CD14-positive monocyte (primary cell): ENCODE measurements at regions not wholly inside any gene's neighbourhood (a gene's known extent, or its start where the extent isn't known, plus 50 kb on each side); places are given as distances from the start of the nearest gene placed in this dataset.

ENCODE experiments used
- DNase-seq, 3 donors: peaks; one replicate each; pipeline ENCODE4 v3.0.0-alpha.2; 2011 to 2022
- H2AFZ ChIP-seq: 2 replicates; pipeline ENCODE4 v1.6.0; 2012; ENCODE audit warnings: mild to moderate bottlenecking, low read depth, low read length, inconsistent platforms; ENCODE audit not compliant: insufficient read depth, poor library complexity, severe bottlenecking
- H3K27ac ChIP-seq, 2 donors: 1 replicate in 1 of 2; 2 replicates in 1 of 2; pipeline ENCODE4 v1.5.1; 2012 to 2013; ENCODE audit warnings: low read length in 2 of 2, control low read depth in 1 of 2, inconsistent platforms in 1 of 2, low read depth in 1 of 2, mild to moderate bottlenecking in 1 of 2
- H3K27me3 ChIP-seq, 2 donors: one replicate each; pipeline versions ENCODE4 v1.6.0 to v1.6.1; 2011 to 2013; ENCODE audit warnings: low read length in 2 of 2; ENCODE audit not compliant: control insufficient read depth in 2 of 2, insufficient read depth in 2 of 2
- H3K36me3 ChIP-seq, 2 donors: replicated peaks in 1 of 2; 1 replicate in 1 of 2; 2 replicates in 1 of 2; pipeline versions ENCODE4 v1.5.1 to v1.6.1; 2012 to 2013; ENCODE audit warnings: low read length in 2 of 2, control low read depth in 1 of 2, inconsistent platforms in 1 of 2, mild to moderate bottlenecking in 1 of 2; ENCODE audit not compliant: insufficient read depth in 2 of 2, control insufficient read depth in 1 of 2
- H3K4me1 ChIP-seq, 2 donors: 1 replicate in 1 of 2; 2 replicates in 1 of 2; pipeline versions ENCODE4 v1.5.1 to v1.6.1; 2012 to 2013; ENCODE audit warnings: low read length in 2 of 2, control low read depth in 1 of 2, inconsistent platforms in 1 of 2, mild to moderate bottlenecking in 1 of 2, moderate library complexity in 1 of 2; ENCODE audit not compliant: insufficient read depth in 2 of 2, control insufficient read depth in 1 of 2
- H3K4me2 ChIP-seq: replicated peaks from 2 replicates; pipeline ENCODE3; 2012; ENCODE audit warnings: low read length, moderate library complexity, mild to moderate bottlenecking; ENCODE audit not compliant: poor library complexity, severe bottlenecking; ENCODE audit errors: extremely low read depth
- H3K4me3 ChIP-seq, 3 experiments: fragments of 200-600 bp in 1 of 3; sonication (generic) in 1 of 3; replicated peaks in 1 of 3; 1 replicate in 2 of 3; 2 replicates in 1 of 3; pipeline ENCODE4 v1.5.1; 2011 to 2013; ENCODE audit warnings: low read length in 3 of 3, mild to moderate bottlenecking in 3 of 3, control low read depth in 2 of 3, low read depth in 2 of 3, inconsistent platforms in 1 of 3, moderate library complexity in 1 of 3
- H3K79me2 ChIP-seq: 2 replicates; pipeline ENCODE4 v1.6.0; 2012; ENCODE audit warnings: mild to moderate bottlenecking, control low read depth, inconsistent platforms, low read length, moderate library complexity; ENCODE audit not compliant: insufficient read depth
- H3K9ac ChIP-seq: 2 replicates; pipeline ENCODE4 v1.6.0; 2017; ENCODE audit warnings: low read length, mild to moderate bottlenecking; ENCODE audit not compliant: insufficient read depth, poor library complexity, severe bottlenecking
- H3K9me3 ChIP-seq, 2 donors: replicated peaks in 1 of 2; 1 replicate in 1 of 2; 2 replicates in 1 of 2; pipeline versions ENCODE4 v1.5.1 to v1.6.1; 2012 to 2013; ENCODE audit warnings: low read length in 2 of 2, control low read depth in 1 of 2; ENCODE audit not compliant: control insufficient read depth in 1 of 2, insufficient read depth in 1 of 2
- H4K20me1 ChIP-seq: 2 replicates; pipeline ENCODE4 v1.6.0; 2012; ENCODE audit warnings: mild to moderate bottlenecking, low read length, control low read depth, moderate library complexity; ENCODE audit not compliant: insufficient read depth
- H3K27ac Mint-ChIP-seq, 7 donors: one replicate each; pipeline ENCODE4 v1.8.0; 2020; ENCODE audit warnings: mild to moderate bottlenecking in 7 of 7, mixed read lengths in 7 of 7, moderate library complexity in 6 of 7, inconsistent platforms in 2 of 7
- H3K27me3 Mint-ChIP-seq, 3 donors: one replicate each; pipeline ENCODE4 v1.8.0; 2021 to 2022; ENCODE audit warnings: low read depth in 3 of 3, mild to moderate bottlenecking in 3 of 3, mixed read lengths in 3 of 3, moderate library complexity in 3 of 3, inconsistent platforms in 1 of 3
- H3K36me3 Mint-ChIP-seq, 2 donors: one replicate each; pipeline ENCODE4 v1.8.0; 2020; ENCODE audit warnings: mixed read lengths in 2 of 2, inconsistent platforms in 1 of 2, mild to moderate bottlenecking in 1 of 2
- H3K4me1 Mint-ChIP-seq: one replicate; pipeline ENCODE4 v1.8.0; 2020; ENCODE audit warnings: mild to moderate bottlenecking, mixed read lengths
- H3K4me3 Mint-ChIP-seq, 2 donors: one replicate each; pipeline ENCODE4 v1.8.0; 2020; ENCODE audit warnings: mild to moderate bottlenecking in 2 of 2, mixed read lengths in 2 of 2, moderate library complexity in 1 of 2
- H3K9me3 Mint-ChIP-seq, 7 donors: one replicate each; pipeline ENCODE4 v1.8.0; 2020 to 2022; ENCODE audit warnings: mixed read lengths in 7 of 7, mild to moderate bottlenecking in 6 of 7, moderate library complexity in 6 of 7, inconsistent platforms in 2 of 7
- WGBS: methylation state at CpG from one replicate; pipeline ENCODE4 v1.1.5; 2013; ENCODE audit warnings: missing lambda C conversion rate; ENCODE audit not compliant: insufficient coverage; 5-methylcytosine and 5-hydroxymethylcytosine counted together
- intact Hi-C, 2 donors: fragments of 100-400 bp; cut with micrococcal nuclease; formaldehyde crosslinking; loops; one replicate each; pipeline versions ENCODE4 v1.15.0 to v1.15.1; 2023
- TF ChIP-seq, protein P1 (sequence below): fragments of 200-600 bp; IDR thresholded peaks from one replicate; pipeline ENCODE4 v1.8.0; 2022; ENCODE audit warnings: antibody characterized with exemption, mild to moderate bottlenecking

DNA sequence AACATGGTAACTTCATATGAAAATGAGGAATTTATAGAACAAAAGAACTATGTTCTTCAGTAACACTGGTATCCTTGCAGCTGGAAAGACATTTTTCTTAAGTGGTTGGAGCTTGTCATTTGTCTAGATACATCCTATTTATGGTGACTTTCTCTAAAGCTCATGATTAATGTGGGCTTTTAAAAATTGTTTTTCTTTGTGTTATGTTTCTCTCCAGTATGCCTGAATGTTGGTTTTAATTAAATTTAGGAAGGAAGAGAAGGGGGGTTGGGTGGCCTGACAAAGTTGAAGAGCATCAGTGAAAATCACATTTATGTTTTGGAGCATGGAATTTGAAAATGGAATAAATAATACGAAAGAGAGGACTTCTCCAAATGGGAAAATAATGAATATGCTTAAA is 457.1 kb upstream of the ETAA1 start:
- DNase-seq, result no peak
- Mint-ChIP-seq H3K4me3 (no peak overlapping the region), H3K9me3 (peaks cover 0 to 4% (median 2%) of the 10 kb centered on the region in 7 donors), H3K27ac (no peak overlapping the region), H3K36me3 (no peaks in the 10 kb centered on the region), H3K4me1 (no peaks in the 10 kb centered on the region), H3K27me3 (peaks cover 0 to under 1% (median 0%) of the 10 kb centered on the region in 3 donors)
- Histone ChIP-seq H3K27me3 (no peaks in the 10 kb centered on the region), H3K4me1 (no peaks in the 10 kb centered on the region), H3K4me2 (no peak overlapping the region), H3K36me3 (no peaks in the 10 kb centered on the region), H2AFZ (no peak overlapping the region), H4K20me1 (no peaks in the 10 kb centered on the region), H3K79me2 (no peaks in the 10 kb centered on the region), H3K4me3 (no peak overlapping the region), H3K27ac (no peak overlapping the region), H3K9ac (no peak overlapping the region), H3K9me3 (peaks cover 0 to 2% of the 10 kb centered on the region in 2 donors)
- WGBS, result no CpG with 5 or more reads among the region's 1 CpG
- intact Hi-C loops, result no loop called here
- TF ChIP-seq, protein P1, sequence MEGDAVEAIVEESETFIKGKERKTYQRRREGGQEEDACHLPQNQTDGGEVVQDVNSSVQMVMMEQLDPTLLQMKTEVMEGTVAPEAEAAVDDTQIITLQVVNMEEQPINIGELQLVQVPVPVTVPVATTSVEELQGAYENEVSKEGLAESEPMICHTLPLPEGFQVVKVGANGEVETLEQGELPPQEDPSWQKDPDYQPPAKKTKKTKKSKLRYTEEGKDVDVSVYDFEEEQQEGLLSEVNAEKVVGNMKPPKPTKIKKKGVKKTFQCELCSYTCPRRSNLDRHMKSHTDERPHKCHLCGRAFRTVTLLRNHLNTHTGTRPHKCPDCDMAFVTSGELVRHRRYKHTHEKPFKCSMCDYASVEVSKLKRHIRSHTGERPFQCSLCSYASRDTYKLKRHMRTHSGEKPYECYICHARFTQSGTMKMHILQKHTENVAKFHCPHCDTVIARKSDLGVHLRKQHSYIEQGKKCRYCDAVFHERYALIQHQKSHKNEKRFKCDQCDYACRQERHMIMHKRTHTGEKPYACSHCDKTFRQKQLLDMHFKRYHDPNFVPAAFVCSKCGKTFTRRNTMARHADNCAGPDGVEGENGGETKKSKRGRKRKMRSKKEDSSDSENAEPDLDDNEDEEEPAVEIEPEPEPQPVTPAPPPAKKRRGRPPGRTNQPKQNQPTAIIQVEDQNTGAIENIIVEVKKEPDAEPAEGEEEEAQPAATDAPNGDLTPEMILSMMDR, result no peak

DNA sequence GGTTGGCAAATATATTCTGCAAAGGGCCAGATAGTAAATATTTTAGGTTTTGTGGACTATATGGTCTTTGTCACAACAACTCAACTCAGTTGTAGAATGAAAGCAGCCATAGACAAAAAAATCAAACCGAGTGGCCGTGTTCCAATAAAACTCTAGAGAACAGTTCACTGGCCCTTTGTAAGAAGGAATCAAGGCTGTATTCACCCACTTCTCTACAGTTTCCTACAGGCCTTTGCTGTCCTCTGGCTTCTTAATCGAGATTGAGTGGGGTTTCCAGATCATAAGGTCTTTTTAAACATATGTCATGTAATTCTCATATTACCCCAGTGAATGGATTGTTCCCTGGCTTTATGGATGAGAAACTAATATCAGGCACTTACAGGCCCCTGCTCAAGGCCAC is 448.9 kb upstream of the ETAA1 start:
- peaks cover 0 to 1% (median 0%) of the 10 kb centered on the region in 3 donors for H3K27me3 Mint-ChIP-seq
- no peaks in the 10 kb centered on the region for H3K4me1 ChIP-seq

More for the DNA sequence above, 448.9 kb upstream of the ETAA1 start:
- Histone ChIP-seq H3K27me3 (no peaks in the 10 kb centered on the region), H3K27ac (no peak overlapping the region), H3K4me3 (no peak overlapping the region), H4K20me1 (no peaks in the 10 kb centered on the region), H3K4me2 (no peak overlapping the region), H3K9ac (no peak overlapping the region), H3K79me2 (no peaks in the 10 kb centered on the region), H3K9me3 (no peaks in the 10 kb centered on the region), H2AFZ (no peak overlapping the region), H3K36me3 (no peaks in the 10 kb centered on the region)
- H3K4me1 Mint-ChIP-seq, result no peaks in the 10 kb centered on the region
- DNase-seq, result no peak
- H3K27ac Mint-ChIP-seq, result no peak overlapping the region
- no peak overlapping the region for H3K4me3 Mint-ChIP-seq
- no peaks in the 10 kb centered on the region for H3K36me3 Mint-ChIP-seq
- 100% methylated on average over 2 of the region's 3 CpGs for WGBS
- TF ChIP-seq, protein P1, result no peak
- H3K9me3 Mint-ChIP-seq, result peaks cover 0 to 5% (median 2%) of the 10 kb centered on the region in 7 donors
- intact Hi-C loops, result no loop called here
